Left forelimb (tissue), 1 donor: ENCODE measurements at regions not wholly inside any gene's neighbourhood (a gene's known extent, or its start where the extent isn't known, plus 50 kb on each side); places are given as distances from the start of the nearest gene placed in this dataset.

Experiments
- DNase-seq: peaks from one replicate; pipeline ENCODE4 v3.0.0-alpha.2; 2018; ENCODE audit warnings: low spot score

DNA sequence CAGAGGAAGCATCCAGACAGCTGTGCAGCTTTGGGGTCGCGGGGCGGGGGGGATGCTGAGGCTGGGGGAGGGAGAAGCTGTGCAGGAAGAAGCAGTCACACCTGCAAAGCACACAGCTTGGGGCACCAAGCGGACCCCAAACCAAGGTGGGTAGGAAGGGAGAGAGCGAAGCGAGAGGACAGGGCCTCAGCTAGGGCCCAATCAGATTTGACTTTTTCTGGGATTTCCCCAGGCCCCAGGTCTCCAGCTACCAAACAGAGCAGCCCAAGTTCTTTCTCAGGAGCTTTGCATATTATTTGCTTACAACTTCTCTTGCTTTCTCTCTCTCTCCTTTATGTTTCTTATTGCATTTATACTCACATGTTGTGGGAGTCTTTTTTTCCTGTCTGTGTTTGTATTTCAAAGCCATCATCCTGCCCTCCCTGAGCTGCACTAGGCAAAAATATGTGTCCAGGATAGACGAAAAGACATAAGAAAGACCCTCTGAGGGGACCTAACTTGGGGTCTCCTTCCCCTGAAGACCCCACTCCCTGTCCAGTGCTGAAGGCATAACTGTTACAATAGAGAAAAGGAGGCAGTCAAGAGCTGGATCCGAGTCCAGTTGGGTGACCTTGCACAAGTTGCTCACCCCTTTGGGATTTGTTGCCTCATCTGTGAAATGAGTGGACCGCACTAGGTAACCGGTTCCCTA lies 50.6 kb upstream of the SMNDC1 start:
- DNase-seq: no peak

DNA sequence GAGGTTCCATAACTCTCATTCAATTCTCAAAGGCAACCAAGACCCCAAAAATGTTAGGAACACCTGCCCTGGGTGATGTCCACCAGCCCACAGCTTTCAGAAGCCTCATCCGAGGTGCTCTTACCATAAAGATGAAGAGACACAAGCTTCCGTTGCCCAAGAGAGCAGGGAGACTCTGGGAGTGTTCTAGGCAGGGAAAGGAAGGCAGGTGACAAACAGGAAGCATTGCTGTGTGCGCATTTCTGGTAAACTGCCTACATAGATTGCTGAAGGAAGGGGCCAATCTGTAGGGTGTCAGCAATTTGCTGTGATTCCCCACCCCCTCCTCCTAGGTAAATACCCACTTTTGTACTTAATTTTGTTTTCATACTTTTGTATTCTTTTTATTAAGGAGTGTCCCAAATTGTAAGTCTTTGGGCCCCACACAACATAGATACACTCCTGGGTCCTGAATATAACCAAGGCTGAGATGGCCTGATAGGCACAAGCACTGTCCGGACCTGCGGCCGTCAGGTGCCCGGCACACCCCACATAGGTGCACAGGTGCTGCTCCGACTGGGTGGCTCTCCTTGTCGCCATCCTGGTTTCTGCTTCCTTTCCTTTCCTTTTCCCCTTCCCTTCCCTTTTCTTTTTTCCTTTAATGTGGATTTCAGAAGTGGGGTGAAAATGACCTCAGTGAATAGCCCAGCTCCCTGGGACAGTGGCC lies 51.4 kb upstream of the SMNDC1 start:
- DNase-seq: no peak

DNA sequence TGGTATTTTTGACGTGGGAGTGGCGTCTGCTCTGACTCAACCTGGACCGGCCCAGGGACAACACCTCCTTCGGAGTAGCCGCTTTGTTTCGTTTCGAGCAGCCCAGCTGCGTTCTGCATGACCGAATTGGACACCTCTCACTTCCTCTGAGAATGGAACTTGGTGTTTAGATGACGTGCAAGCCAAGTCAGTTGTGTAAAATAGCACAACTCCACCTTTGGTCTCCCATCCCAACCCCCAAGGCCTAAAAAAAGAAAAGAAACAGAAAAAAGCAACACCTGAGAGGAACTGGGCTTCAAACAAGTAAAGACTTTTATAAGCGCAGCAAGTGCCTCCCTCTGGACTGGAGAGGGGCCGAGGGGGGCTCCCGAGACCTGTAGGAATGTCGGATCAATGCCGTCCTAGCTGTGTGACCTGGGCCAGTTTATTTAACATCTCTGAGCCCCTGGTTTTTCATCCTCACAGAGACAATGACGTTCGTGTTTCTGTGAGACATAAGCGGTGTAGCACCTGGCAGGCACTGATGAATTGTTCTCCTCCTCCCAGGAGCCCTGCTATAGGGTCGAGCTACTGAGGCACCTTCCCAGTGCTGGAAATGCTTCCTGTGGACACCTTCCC lies 52.0 kb upstream of the SMNDC1 start:
- DNase-seq: no peak

DNA sequence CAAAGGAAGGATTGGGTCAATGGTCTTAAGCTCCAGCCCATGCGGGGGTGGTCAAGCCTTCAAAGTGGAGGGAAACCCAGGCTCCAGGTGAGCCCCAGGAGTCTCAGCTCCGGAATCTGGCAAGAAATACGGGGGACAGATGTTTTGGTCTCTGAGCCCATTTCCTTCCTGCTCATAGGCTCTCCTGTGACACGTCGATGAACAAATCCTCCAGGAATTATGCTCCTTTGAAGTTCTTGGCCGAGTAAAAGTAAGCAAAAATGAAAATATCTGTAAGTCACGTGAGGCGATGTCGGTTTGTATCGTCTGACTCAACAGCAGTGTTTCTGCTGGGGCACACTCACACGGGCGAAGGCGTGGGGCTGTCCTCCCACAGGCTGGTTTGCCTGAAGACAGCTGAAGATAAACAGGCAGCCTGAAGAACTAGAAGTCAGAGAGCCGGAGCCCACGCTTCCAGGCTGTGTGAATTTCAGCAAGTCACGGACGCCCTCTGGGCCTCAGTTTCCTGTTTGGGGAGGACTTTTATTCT lies 52.6 kb upstream of the SMNDC1 start:
- no peak for DNase-seq

DNA sequence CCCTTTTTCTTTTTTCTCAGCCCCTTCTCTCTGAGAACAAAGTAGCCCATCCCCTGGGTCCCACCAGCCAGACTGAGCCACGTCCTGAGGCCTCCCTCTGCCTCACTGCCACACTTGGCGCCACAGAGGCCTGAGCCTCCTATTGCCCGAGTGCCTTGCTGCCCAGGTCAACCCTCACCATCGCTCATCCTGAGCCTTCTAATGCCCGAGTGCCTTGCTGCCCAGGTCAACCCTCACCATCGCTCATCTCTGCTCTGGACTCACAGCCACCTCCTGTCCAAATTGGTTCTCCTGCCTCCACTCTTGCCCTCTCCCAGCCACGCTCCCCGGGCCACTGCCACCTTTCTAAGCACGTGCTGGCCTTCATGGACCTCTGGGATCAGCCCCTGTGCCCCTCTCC lies 53.2 kb upstream of the SMNDC1 start:
- DNase-seq: no peak

DNA sequence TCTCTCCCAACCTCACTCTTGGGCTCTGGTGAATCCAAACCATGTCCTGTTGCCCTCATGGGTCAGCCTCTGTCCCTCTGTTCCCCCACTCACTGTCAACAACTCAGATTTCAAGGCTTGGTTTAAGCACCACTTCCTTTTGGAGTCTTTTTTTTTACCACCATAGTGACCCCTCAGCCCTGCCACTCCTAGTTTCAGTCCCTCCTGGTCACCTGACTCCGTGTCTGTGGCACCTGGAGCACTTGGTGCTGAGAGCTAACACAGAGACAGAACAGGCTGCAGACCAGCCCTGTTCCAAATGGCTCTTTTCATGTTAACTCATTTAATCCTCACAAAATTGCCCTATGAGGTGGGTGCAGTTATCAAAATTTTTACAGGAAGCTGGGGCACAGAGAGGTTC lies 53.6 kb upstream of the SMNDC1 start:
- no peak for DNase-seq

DNA sequence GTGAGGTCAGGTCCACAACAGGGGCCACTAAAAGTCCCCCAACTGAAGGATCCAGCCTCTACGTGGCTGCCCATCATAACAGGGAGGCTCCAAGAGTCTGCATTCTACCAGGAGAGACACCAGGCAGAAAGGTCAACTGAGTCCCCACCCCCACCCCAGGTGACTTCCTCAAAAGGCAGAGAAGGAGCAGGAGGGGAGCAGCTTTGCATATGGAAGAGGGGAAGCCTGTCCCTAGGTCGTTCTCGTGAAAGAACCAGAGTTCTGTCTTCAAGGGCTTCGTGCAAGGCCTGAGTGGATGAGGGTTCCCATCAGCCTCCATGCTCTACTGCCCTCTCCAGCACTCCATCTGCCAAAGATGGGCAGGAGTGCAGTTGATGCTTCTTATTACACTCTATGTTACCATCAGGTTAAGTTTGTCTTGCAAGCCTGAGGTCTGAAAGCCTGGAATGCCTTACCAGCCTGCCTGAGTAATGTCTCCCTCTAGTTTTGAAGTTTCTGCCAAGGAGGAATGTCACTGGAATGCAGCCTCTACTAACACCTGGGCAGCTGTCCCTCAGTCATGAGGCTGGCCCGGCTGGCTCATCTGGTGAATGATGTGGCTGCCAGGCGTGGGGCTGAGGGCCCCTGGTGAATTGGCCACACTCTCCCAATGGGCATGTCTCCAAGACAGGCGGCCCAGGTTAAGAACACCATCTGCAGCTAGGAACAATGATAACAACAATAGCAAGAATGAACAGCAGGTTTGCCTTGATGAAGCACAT lies 54.3 kb upstream of the SMNDC1 start:
- DNase-seq: no peak

DNA sequence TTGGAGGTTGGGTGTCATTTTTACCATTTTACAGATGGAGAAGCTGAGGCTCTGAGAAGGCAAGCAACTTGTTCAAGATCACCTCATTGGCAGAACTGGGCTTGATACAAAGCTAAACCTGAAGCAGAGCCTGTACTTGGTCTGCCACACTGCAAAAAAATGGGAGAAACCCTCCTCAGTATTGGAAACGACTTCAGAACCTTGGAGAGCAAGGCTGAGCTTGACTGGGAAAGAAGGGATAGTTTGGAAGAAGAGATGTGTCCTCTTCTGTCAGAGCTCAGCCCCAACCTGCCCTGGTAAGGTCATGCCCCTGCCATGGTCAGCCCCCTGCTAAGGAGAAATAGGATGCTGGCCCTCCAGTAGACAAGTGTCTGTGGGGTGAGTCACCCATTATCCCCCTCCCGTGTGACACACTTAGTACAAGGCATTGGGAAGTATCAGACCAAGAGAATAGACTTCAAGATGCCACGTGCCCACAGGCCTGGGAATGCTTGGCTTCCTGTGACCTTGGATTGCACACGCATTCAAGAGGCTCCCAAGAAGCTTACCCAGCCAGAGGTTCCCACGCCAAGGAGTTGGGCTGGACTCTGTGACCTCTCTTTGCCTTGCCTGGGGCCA lies 56.2 kb upstream of the SMNDC1 start:
- DNase-seq: no peak

DNA sequence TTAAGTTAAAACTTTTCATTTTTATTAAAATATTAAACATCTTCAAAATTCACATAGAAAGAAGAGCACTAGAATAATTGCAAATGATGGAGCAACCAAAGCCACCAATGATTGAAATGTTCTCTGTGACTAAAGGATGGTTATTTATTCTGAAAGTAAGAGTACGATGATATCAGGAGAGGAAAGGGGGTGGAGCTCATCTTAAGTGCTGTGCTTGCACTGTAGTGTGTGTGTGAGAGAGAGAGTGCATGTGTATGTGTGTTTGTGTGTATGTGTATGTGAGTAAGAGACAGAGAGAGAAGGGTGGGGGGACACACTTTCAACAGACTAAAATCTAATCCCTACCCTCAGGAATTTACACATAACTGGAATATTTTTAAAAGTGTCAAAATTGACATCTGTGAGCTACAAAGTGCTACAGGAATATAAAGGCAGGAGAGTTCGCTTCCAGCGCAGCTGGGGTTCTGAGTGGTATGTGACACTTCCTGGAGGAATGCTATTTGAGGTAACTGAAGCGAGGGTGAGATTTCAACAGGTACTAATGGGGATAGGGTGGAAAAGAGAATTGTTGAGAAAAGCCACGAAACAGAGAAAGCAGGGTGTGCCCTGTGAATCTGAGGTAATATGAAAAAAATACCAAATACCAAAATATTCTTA lies 57.2 kb upstream of the SMNDC1 start:
- no peak for DNase-seq

DNA sequence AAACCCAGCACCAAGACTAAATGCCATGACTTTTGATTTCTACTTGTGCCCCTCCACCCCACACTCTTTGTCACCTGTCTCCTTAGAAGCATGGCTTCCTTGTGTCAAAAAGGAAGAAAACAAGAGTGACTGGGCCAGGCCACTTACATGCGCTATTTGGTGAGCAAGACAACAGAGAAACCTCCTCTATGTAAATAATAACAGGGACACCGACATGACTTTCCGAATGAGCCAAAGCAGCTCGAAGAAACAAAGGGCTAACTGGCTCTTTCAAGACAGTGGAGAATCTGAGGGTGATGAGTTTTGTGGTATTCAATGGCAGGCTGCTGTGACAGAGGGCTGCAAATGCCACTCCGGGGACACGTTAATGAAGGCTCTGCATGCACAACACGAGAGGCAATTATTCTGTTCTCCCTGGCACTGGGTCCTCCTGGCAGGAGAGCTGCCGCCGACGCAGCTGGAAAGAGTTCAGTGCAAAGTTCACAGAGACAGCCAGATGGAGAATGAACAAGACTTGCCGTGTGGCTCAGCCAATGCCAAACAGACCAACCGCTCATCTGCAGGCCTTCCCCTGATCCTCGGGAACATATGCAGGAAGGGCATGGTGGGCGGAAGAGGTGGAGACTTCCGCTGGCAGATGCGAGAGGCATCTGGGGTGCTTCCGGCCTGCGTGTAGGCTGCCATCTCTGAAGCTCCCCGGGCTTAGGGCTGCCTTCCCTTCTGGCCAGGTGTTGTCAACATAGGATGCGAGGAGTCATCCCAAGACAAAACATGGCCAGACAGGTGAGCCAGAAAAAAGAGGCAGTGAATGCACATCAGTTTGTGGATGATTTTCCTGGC lies 59.1 kb upstream of the SMNDC1 start:
- no peak for DNase-seq

DNA sequence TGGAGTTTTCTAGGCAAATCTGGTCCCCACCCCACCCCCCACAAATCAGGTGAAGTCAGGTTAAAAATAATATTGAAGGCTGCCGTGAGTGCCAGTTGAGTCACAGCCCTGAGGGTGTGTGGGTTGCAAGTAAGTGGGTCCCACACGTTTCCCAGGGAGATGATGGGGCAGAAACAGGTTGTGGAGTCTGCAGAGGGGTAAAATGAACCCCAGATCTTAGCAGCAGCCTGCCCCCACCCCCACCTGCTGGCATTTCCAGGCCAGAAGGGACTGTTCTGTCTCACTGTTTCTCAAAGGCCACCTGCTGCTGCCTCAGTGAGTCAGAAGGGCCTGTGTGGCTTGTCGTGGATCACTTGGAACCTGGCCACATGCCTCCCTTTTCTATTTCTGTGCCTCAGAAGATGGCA lies 59.8 kb upstream of the SMNDC1 start:
- no peak for DNase-seq

DNA sequence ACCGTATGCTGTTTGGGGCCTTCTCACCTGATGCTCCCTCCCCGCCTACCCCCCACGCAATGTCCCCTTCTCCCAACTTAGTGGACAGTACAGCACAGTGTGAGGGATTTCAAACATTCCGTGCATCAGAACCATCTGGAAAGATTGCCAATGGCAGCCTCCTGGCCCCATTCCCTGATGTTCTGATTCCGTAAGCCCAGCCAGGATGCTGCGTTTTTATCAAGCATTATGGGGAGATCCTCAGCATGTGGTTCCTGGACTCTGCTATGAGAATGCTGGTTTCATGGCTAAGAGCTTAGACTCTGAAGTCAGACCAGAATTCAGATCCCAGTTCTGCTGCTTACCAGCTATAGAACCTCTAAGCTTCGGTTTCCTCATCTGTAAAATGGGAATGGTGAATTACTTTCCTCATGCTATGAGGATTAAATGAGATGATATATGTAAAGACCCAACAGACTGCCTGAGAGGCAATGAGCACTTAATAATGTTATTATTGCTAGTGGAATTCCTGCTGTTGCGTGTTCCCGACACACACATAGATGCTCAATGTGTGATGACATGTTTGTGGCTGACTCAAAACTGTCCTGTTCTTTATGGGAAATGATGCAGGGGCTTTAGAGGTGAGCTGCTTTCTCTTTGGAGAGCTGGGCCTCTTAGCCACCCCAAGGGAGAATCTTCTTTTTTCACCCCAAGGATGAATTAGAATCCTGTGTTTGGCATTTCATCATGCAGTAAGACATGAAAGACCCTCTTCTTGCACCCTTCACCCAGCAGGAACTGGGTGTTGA lies 60.8 kb upstream of the SMNDC1 start:
- DNase-seq: no peak

DNA sequence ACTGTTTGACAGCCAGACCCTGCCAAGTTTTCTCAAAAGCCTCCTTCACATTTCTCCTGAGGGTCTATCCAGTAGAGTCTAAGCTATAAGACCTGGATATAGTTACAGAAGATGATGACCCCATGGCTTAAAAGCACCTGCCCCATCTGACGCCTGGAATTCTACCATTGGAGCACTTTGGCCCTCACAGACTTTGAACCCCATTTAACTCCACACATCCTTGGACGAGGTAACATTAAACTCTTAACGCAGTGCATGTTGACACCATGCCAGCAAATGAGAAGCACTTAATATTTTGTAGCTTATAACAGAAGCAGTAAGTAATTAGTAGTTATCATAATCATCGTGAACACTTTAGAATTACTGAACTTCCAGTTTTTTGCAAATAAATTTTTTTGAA lies 61.9 kb upstream of the SMNDC1 start:
- no peak for DNase-seq

DNA sequence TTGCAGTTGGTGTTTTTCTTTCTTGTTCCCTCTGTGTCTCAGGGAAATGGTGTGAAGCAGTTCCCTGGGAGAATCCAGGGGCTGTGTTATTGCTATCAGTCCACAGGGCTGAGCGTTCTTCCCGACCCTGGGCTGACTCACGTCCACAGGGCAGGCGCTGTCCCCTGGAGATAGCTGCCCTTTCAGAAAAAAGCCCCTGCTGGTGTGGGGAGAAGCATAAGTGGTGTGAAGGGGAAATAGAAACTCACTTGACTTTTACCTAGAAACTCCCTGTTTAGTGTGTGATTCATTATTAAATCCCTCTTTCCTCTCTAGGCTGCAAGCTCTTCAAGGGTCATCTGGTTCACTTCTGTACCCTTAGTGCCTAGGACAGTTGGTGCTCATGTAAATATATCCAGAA lies 63.3 kb upstream of the SMNDC1 start:
- no peak for DNase-seq

DNA sequence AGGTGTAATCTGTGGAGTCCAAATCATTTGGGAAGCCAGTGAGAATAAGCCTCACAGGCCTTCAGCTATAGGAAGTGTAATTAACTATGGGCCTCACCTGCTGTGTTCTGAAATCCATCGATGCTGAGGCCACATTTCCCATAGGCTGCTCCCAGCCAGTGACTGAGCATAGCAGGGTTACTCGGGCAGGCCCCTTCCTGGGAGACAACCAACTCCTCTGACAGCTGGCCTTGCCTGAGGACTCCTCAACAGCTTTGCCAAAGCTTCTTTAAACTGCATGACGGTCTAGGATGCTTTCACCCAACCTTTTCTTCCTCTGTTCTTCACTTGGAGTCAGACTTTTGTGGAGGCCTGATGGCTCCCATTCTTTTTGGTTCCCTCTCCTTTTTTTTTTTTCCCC lies 63.8 kb upstream of the SMNDC1 start:
- DNase-seq: no peak

DNA sequence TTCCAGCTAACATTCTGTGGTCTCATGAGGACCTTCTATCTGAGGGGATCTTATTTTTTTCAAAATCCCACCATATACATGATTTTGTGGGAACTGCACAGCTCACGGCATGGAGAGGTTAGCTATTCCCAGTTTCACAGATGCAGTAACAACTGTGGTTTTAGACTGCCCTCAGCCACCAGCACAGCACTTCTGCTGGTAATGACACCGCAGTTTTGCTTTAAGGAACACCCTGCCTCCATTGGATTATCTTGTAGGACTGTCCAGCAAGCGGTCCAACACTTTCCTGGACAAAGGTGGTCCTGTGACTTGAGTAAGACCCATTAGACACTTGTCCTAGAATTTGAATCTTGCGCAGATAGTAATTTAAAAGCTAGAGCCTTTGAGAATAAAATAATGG lies 65.3 kb upstream of the SMNDC1 start:
- no peak for DNase-seq

DNA sequence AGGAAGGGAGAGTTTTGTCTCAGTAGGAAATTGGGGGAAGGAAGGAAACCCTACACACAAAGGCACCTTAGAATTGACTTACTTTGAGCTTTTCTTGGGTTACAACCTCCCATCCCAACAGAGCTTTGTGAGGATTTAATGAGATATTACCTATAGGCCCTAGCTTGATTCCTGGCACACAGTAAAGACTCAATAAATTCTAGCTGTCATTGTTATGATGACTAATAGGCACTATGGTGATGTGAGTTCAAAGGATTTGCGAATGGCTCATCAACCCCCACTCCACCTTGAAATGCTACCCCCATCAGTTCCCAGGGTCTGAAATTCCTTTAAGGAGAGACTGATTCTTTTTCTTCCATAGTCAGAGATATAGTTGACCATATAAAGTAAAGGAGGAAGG lies 67.9 kb upstream of the SMNDC1 start:
- no peak for DNase-seq

DNA sequence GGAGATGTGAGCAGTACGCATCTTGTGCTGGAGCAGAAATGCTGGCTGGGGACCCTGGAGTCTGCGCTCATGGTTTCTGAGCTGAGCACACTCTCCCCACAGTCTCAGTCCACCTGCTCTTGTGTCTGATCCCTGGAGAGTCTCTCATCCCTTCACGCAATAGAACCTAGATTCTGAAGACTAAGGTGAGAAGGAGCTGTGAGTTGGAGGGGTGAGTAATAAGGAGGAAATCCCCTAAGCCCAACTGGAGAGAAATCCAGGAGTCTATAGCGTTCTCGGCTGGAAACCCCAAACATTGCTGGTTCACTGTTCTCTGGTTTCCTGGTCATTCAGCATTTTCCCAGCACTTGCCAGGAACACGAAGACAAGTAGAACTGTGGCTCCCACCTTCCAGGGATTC lies 68.3 kb upstream of the SMNDC1 start:
- DNase-seq: no peak

DNA sequence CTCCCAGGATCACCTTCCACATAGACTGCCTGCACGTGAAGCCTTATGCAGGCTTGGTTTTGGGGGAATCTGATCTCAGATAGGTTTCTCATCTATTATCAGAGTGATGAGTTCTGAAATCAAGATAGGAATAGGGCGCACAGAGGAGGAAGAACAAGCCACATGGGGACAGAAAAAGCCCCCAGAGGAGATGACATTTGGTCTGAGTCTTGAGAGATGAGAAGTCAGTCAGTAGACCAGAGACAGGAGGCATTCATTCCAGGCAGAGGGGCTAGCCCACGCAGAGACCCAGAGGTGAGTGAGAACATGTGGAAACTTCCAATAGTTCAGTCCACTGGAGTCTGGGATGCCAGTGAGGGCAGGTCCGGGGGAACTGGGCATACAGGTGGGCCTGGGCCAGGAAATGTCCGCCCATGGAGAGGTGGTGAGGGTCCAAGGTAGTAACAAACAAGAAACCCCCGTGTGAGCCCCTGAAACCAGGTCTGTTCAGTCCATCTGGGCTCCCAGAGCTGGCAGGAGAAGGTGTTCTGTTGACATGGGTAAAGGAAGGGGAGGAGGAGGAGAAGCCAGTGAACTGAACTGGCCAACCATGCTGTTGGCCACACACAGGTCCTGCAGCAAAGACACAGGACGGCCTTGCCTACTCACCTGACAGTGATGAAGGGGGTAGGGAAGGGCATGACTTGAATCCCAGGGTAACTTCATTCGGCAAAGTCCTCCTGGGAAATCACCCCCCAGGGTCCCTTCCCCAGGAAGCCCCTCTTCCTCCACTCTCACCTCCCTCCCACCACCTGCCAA lies 69.3 kb upstream of the SMNDC1 start:
- no peak for DNase-seq
